Duodenal mucosa (tissue), 2 donors: ENCODE measurements at regions not wholly inside any gene's neighbourhood (a gene's known extent, or its start where the extent isn't known, plus 50 kb on each side); places are given as distances from the start of the nearest gene placed in this dataset.
"Not testable (repeated sequence)": the region's sequence is repeated elsewhere in the genome, so short reads cannot be mapped to it uniquely, and the experiment has no call there.

Experiments
- H3K27ac ChIP-seq: one replicate; pipeline ENCODE4 v1.7.0; 2013; ENCODE audit warnings: low read depth, low read length
- H3K27me3 ChIP-seq, 2 donors: one replicate each; pipeline ENCODE4 v1.7.0; 2013; ENCODE audit warnings: low read length in 2 of 2, control low read depth in 1 of 2; ENCODE audit not compliant: insufficient read depth in 2 of 2, control insufficient read depth in 1 of 2
- H3K36me3 ChIP-seq, 2 donors: one replicate each; pipeline ENCODE4 v1.7.0; 2013; ENCODE audit warnings: low read length in 2 of 2, control low read depth in 1 of 2; ENCODE audit not compliant: insufficient read depth in 2 of 2, control insufficient read depth in 1 of 2
- H3K4me1 ChIP-seq, 2 donors: one replicate each; pipeline ENCODE4 v1.7.0; 2013; ENCODE audit warnings: low read length in 2 of 2, control low read depth in 1 of 2; ENCODE audit not compliant: insufficient read depth in 2 of 2, control insufficient read depth in 1 of 2
- H3K4me3 ChIP-seq, 2 donors: one replicate each; pipeline ENCODE4 v1.7.0; 2013; ENCODE audit warnings: low read length in 2 of 2, low read depth in 1 of 2
- H3K9ac ChIP-seq, 2 donors: one replicate each; pipeline ENCODE4 v1.7.0; 2013; ENCODE audit warnings: low read length in 2 of 2, low read depth in 1 of 2
- H3K9me3 ChIP-seq, 2 donors: one replicate each; pipeline ENCODE4 v1.7.0; 2013; ENCODE audit warnings: low read length in 2 of 2, control low read depth in 1 of 2; ENCODE audit not compliant: control insufficient read depth in 1 of 2

DNA sequence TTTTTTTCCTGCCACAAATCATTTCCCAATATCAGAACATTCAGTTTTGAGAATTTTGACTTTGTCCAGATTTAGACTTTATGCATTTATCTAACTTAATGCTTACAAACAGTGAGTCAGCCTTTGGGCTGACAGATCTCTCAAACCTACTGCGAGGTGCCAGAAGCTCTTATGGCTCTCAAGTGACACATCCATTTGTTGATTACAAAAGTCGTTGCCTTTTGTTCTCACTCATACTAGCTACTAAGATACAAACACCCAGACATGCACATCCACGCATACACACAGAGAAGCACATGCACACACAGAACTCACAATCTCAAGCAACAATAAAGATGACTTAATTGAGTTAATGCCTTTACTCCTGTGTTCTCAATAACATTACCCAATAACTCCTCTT lies 1147.5 kb downstream of the DIAPH3 start:
- H3K4me1 ChIP-seq: no peaks in the 10 kb centered on the region
- H3K4me3 ChIP-seq: no peak overlapping the region
- H3K9ac ChIP-seq: no peak overlapping the region
- H3K36me3 ChIP-seq: no peaks in the 10 kb centered on the region
- no peaks in the 10 kb centered on the region for H3K27me3 ChIP-seq
- H3K27ac ChIP-seq: no peak overlapping the region
- no peaks in the 10 kb centered on the region for H3K9me3 ChIP-seq

DNA sequence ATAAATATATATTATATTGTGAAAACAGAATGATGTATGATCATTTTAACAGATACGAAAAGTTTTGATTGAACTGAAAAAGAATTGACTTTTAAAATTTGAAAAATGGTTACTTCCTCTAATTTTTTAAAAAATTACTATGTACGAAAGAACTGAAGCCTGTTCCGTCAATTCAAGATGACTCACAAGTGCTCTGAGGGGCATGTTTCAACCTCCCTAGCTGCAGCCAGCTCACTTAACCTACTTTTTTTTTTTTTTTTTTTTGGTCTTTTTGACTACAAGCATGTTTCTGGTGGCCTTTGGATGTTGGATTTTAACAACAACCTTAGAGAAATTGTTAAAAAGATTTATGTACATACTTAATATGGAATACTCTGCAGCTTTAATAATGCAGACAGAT lies 1139.3 kb downstream of the DIAPH3 start:
- Histone ChIP-seq H3K27ac (no peak overlapping the region), H3K9me3 (no peaks in the 10 kb centered on the region), H3K9ac (no peak overlapping the region), H3K4me3 (no peak overlapping the region), H3K4me1 (no peaks in the 10 kb centered on the region), H3K27me3 (no peaks in the 10 kb centered on the region), H3K36me3 (no peaks in the 10 kb centered on the region)

DNA sequence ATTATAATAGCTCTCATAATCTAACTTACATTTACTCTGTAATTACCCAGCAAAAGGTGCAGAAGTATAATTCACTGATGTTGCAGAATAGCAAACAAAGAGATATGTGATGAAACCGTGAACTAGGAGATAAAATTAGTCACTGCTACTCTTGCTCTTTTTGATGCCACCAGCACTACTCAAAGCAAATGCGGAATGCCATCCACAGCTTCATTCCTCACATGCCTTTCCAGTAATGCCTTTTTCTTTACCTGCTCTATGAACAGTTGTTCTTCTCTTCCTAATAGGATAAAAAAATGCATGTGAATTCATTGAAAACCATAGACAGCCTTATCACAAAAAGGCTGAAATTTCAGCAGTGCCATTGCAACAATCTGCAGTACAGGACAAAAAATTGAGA lies 1129.5 kb downstream of the DIAPH3 start:
- no peaks in the 10 kb centered on the region for H3K36me3 ChIP-seq
- no peak overlapping the region for H3K9ac ChIP-seq
- no peak overlapping the region for H3K27ac ChIP-seq
- H3K4me3 ChIP-seq: no peak overlapping the region
- no peaks in the 10 kb centered on the region for H3K9me3 ChIP-seq
- H3K27me3 ChIP-seq: no peaks in the 10 kb centered on the region
- no peaks in the 10 kb centered on the region for H3K4me1 ChIP-seq

DNA sequence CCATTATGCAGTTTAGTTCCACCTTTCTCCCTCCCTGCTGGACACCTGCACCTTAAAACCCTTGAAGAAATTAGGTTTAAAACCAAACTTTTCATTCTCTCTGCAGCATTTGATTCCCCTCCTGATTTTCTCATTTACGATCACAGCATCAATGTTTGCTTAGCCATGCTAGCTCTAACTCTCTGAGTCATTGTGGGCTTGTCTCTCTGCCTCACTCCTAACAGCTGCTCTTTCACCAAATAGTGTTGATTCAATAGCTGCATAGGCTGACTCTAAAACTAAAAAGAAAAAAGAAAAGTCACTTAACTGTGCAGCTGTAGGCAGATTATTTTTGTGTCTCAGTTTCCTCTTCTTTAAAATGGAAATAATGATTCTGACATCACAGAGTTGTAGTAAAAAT lies 1124.9 kb downstream of the DIAPH3 start:
- no peaks in the 10 kb centered on the region for H3K27me3 ChIP-seq
- no peak overlapping the region for H3K27ac ChIP-seq
- H3K4me1 ChIP-seq: no peaks in the 10 kb centered on the region
- H3K36me3 ChIP-seq: no peaks in the 10 kb centered on the region
- no peak overlapping the region for H3K4me3 ChIP-seq
- no peak overlapping the region for H3K9ac ChIP-seq
- no peaks in the 10 kb centered on the region for H3K9me3 ChIP-seq

DNA sequence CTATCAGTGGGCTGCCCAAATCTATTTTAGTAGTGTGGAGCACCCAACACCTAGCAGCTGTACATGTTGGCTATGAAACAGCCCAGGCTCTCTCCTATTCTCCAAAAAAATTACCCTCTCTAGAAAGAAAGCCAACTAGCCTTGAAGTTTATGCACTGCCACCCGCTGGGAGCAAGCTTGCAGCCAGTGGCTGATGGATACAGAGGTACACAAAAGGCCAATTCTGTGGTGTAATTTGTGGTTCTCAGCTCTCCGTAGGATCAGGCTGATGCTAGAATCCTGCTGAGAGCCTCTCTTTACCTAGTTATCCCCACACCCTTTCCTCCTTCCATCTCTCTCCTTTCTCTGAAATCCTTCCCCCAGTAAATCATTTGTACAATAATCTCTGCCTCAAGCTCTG lies 1120.7 kb downstream of the DIAPH3 start:
- Histone ChIP-seq H3K9me3 (no peaks in the 10 kb centered on the region), H3K27me3 (no peaks in the 10 kb centered on the region), H3K9ac (no peak overlapping the region), H3K4me1 (no peaks in the 10 kb centered on the region), H3K36me3 (no peaks in the 10 kb centered on the region), H3K4me3 (no peak overlapping the region), H3K27ac (no peak overlapping the region)

DNA sequence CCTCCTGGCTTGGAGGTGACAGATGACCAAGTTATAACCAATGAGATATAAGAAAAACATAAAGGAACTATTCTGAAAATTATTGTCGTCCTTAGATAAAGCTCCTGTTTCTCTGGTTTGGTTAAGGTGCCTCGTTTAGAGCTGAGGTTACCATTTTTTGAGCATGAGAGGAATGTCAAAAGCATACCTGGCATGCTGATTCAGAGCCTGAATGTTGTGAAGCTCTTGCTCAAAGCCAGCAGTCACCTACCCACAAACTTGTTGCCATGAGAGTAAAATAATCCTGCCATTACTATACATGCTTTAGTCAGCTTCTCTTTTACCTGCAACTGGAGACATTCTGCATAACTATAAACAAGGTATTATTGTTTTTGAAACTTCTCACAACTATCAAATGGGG lies 1116.2 kb downstream of the DIAPH3 start:
- Histone ChIP-seq H3K27ac (no peak overlapping the region), H3K4me3 (no peak overlapping the region), H3K4me1 (no peaks in the 10 kb centered on the region), H3K9ac (no peak overlapping the region), H3K9me3 (no peaks in the 10 kb centered on the region), H3K36me3 (no peaks in the 10 kb centered on the region), H3K27me3 (no peaks in the 10 kb centered on the region)

DNA sequence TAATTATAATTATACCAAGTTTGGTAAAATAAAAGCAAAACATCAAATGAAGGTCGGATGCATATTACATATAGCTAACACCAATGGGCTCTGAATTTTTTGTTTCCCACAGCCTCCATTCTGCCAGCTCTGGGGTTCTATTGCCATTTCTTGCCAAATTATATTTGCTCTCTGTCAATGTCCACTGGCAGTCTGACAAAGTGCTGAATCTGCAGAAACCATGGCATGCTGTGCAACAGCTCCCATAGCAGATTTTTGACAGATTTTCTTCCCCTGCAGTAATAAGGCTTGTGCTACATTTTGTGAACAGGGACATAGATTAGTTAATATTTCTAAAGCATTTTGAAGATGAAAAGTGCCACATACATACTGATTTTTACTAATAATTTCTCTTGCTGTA lies 1102.1 kb downstream of the DIAPH3 start:
- Histone ChIP-seq H3K27ac (no peak overlapping the region), H3K9ac (no peak overlapping the region), H3K4me3 (no peak overlapping the region), H3K4me1 (no peaks in the 10 kb centered on the region), H3K9me3 (no peaks in the 10 kb centered on the region), H3K36me3 (no peaks in the 10 kb centered on the region), H3K27me3 (no peaks in the 10 kb centered on the region)

DNA sequence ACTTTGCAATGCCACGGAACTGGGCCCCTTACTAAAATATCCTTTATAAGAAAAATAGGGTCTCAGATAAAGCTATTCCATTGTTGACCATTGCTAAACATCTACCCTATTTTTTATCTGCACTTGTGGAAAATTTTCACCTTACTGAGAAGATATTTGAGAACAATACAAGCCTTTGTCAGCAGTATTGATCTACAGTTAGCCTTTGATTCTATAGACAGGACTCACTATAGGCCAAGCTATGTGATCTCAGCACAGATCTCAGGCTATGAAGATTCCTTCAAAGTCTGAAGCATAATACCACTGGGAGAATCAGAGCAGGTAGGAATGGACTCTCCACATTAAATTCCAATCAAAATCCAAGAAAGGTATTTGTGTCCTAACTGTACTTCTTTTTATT lies 1099.7 kb downstream of the DIAPH3 start:
- H3K27ac ChIP-seq: no peak overlapping the region
- no peak overlapping the region for H3K4me3 ChIP-seq
- no peaks in the 10 kb centered on the region for H3K27me3 ChIP-seq
- H3K9ac ChIP-seq: no peak overlapping the region
- no peaks in the 10 kb centered on the region for H3K4me1 ChIP-seq
- H3K36me3 ChIP-seq: no peaks in the 10 kb centered on the region
- no peaks in the 10 kb centered on the region for H3K9me3 ChIP-seq

DNA sequence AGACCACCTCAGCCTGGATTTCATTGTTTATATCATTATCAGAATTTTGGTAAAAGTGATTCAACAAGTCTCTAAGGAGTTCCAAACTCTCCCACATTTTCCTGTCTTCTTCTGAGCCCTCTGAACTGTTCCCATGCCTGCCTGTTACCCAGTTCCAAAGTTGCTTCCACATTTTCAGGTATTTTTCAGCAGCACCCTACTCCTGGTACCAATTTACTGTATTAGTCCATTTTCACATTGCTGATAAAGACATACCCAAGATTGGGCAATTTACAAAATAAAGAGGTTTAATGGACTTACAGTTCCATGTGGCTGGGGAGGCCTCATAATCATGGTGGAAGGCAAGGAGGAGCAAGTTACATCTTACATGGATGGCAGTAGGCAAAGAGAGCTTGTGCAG lies 1087.3 kb downstream of the DIAPH3 start:
- H3K27me3 ChIP-seq, H3K9me3 ChIP-seq, H3K27ac ChIP-seq, H3K4me1 ChIP-seq, H3K4me3 ChIP-seq, H3K9ac ChIP-seq, H3K36me3 ChIP-seq: not testable (repeated sequence)

DNA sequence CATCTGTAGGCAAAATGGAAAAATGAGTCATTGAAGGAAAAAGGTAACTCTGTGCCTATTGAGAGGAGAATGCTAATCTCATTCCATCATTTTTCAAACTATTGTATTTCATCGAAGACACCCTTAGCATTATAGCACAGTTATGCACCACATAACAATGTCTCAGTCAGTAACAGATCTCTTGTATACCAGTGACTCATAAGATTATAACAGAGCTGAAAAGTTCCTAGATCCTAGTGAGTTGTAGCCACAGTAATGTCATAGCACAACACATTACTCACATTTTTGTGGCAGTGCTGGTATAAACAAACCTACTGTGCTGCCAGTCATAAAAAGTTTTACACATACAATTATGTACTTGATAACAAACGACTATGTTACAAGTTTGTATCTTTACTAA lies 1077.6 kb downstream of the DIAPH3 start:
- Histone ChIP-seq H3K9me3 (no peaks in the 10 kb centered on the region), H3K27me3 (no peaks in the 10 kb centered on the region), H3K4me1 (no peaks in the 10 kb centered on the region), H3K9ac (no peak overlapping the region), H3K4me3 (no peak overlapping the region), H3K36me3 (no peaks in the 10 kb centered on the region), H3K27ac (no peak overlapping the region)

DNA sequence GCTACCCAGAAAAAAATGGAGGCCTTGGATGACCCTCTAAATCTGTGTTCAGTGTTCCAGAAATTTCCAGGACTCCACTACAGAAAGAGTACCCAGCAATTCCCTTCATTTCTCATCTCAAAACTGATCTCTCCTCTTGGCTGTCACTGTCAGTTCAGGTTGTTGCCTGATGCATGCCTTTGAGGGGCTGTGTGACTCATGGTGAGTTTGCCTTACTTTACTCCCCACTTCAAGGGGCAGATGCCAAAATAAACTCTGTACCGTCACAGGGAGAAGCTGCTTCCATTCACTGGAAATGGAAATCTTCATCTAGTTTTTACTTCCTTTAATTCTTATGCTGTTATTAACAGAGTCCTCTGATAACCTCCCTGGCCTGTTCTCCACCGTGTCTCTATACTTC lies 1075.0 kb downstream of the DIAPH3 start:
- H3K4me1 ChIP-seq: no peaks in the 10 kb centered on the region

More for the DNA sequence above, 1075.0 kb downstream of the DIAPH3 start:
- Histone ChIP-seq H3K9me3 (no peaks in the 10 kb centered on the region), H3K36me3 (no peaks in the 10 kb centered on the region), H3K9ac (no peak overlapping the region), H3K27ac (no peak overlapping the region), H3K27me3 (no peaks in the 10 kb centered on the region), H3K4me3 (no peak overlapping the region)
